ENCODE measurements at regions not wholly inside any gene's neighbourhood (a gene's known extent, or its start where the extent isn't known, plus 50 kb on each side); places are given as distances from the start of the nearest gene placed in this dataset.
"Not testable (repeated sequence)": the region's sequence is repeated elsewhere in the genome, so short reads cannot be mapped to it uniquely, and the experiment has no call there.

DNA sequence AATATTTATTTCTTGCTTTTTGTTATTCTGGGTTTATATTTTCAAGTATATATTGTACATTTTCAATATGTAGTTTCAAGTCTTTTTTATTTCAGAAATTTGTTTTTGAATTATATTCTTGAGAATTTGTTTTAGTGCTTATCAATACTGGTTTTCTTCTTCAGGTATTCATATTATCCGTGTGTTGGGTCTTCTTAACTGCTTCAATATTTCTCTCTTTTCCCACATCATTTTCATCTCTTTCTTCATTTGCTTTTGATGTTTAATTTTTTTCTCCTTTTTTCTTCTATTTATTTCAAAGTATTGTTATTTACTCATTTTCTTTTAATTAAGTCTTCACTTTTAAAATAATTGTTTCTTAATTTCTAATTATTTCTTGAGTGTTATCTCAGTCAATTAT, 367.8 kb downstream of the GPAT3 start:
- TF ChIP-seq, protein P1, sequence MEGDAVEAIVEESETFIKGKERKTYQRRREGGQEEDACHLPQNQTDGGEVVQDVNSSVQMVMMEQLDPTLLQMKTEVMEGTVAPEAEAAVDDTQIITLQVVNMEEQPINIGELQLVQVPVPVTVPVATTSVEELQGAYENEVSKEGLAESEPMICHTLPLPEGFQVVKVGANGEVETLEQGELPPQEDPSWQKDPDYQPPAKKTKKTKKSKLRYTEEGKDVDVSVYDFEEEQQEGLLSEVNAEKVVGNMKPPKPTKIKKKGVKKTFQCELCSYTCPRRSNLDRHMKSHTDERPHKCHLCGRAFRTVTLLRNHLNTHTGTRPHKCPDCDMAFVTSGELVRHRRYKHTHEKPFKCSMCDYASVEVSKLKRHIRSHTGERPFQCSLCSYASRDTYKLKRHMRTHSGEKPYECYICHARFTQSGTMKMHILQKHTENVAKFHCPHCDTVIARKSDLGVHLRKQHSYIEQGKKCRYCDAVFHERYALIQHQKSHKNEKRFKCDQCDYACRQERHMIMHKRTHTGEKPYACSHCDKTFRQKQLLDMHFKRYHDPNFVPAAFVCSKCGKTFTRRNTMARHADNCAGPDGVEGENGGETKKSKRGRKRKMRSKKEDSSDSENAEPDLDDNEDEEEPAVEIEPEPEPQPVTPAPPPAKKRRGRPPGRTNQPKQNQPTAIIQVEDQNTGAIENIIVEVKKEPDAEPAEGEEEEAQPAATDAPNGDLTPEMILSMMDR (IDR thresholded peaks at IDR 0.05), result not testable (repeated sequence)
- TF ChIP-seq SIN3A (IDR thresholded peaks at IDR 0.05; ENCODE audit: borderline replicate concordance, insufficient read depth, low read depth, low read length), result not testable (repeated sequence)
- TF ChIP-seq, protein P2, sequence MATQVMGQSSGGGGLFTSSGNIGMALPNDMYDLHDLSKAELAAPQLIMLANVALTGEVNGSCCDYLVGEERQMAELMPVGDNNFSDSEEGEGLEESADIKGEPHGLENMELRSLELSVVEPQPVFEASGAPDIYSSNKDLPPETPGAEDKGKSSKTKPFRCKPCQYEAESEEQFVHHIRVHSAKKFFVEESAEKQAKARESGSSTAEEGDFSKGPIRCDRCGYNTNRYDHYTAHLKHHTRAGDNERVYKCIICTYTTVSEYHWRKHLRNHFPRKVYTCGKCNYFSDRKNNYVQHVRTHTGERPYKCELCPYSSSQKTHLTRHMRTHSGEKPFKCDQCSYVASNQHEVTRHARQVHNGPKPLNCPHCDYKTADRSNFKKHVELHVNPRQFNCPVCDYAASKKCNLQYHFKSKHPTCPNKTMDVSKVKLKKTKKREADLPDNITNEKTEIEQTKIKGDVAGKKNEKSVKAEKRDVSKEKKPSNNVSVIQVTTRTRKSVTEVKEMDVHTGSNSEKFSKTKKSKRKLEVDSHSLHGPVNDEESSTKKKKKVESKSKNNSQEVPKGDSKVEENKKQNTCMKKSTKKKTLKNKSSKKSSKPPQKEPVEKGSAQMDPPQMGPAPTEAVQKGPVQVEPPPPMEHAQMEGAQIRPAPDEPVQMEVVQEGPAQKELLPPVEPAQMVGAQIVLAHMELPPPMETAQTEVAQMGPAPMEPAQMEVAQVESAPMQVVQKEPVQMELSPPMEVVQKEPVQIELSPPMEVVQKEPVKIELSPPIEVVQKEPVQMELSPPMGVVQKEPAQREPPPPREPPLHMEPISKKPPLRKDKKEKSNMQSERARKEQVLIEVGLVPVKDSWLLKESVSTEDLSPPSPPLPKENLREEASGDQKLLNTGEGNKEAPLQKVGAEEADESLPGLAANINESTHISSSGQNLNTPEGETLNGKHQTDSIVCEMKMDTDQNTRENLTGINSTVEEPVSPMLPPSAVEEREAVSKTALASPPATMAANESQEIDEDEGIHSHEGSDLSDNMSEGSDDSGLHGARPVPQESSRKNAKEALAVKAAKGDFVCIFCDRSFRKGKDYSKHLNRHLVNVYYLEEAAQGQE (IDR thresholded peaks at IDR 0.05; ENCODE audit: insufficient read depth in 1 of 2, low read depth in 2 of 2, low read length in 1 of 2), result not testable (repeated sequence)
